NT2/D1 (cell line): ENCODE measurements at regions not wholly inside any gene's neighbourhood (a gene's known extent, or its start where the extent isn't known, plus 50 kb on each side); places are given as distances from the start of the nearest gene placed in this dataset.

Experiments used
- SUZ12 ChIP-seq: IDR thresholded peaks from 2 replicates; pipeline ENCODE4 v1.6.1; 2011; ENCODE audit not compliant: insufficient read length, insufficient read depth; ENCODE audit errors: extremely low read depth
- YY1 ChIP-seq: IDR thresholded peaks from 2 replicates; pipeline ENCODE4 v1.6.1; 2011; ENCODE audit not compliant: insufficient read length, insufficient read depth
- ZNF274 ChIP-seq: IDR thresholded peaks from 2 replicates; pipeline ENCODE4 v1.6.1; 2011; ENCODE audit warnings: mild to moderate bottlenecking, low read depth, low read length

DNA sequence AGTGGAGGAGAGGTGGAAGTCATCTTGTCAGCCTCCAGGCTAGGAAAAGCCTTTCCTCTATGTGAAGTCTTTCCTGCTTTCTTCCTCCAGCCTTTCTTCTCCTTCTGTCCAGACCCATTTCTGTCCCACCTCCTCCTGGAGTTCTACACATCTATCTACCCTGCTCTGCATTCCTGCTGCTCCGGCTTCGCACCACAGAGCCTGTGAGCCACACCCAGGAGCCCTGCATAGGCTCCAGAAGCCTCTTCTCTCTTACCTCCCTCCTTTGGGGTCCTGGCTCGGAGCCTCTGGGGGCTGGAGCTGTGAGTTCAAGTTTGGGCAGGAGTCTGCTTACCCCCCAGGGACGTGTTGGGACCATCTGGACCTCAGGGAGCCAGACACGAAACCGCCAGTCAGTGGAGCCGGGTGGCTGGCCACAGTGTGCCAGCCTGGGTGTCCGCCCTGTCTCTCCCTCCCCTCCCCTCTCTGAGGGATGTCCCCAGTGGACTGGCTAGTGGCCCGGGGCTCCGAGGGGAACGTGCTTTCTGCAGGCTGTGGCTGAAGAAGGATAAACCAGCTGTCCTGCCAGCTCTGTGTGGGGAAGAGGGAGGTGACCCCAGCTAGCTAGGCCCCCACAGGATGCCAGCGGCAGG lies 99.2 kb downstream of the VEGFA start:
- TF ChIP-seq SUZ12: no peak
- no peak for TF ChIP-seq YY1
- no peak for TF ChIP-seq ZNF274
